Fibroblast of the conjunctiva (primary cell): ENCODE measurements at regions not wholly inside any gene's neighbourhood (a gene's known extent, or its start where the extent isn't known, plus 50 kb on each side); places are given as distances from the start of the nearest gene placed in this dataset.

Source experiments
- DNase-seq: peaks from one replicate; pipeline ENCODE4 v3.0.0-alpha.2; 2010; ENCODE audit warnings: low read depth

DNA sequence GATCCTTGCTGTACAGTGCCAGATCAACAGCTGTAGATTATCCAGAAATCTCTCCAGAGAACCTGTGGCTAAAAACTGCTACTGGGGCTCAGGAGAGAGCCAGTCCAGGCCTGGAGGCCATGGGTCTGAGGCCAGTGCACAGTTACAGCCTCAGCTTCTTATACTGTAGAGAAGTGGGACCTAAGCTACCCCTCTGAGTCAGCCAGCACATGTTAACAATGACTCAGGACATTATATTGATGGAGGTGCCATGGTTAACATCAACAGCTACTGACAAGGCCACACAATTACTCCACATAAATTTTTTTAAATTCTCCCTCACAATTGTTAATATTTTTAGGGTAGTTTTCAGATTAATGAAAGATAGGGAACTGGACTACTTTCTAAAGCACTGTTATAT is 138.5 kb downstream of the RBM26 start:
- no peak for DNase-seq

DNA sequence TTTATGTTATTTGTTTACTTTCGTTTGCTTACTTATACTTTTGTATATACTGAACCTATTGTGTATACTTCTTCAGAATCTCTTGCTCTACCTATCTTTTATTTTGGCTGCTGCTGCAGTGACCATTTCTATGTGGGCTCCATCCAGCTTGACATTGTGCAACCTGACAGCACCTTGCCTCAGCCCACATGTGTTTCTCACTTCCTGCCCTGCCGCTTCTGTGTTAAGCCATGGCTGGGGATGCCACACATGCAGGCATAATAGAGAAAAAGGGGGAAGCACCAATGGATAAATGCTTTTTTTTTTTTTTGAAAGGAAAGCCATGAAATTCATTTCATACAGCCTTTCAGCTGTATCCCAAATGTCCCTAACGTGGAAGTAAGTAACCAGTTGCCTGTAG is 147.6 kb downstream of the RBM26 start:
- no peak for DNase-seq

DNA sequence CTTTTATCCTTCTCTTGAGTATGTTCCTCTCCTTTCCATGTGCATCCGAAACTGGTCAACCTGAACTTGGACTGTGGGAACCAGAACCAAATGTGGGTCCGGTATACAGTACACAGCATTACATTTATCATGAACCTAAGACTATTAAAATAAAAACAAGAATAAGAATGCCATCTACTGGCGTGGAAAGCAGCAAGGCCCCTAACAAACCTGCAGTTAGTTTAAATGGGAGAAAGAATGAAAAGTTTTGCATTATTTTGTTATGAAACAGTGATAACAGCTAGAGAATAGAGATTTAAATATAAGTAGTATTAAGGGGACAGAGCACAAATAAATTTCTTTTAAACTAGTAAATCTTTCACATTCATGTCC is 159.5 kb downstream of the RBM26 start:
- no peak for DNase-seq

DNA sequence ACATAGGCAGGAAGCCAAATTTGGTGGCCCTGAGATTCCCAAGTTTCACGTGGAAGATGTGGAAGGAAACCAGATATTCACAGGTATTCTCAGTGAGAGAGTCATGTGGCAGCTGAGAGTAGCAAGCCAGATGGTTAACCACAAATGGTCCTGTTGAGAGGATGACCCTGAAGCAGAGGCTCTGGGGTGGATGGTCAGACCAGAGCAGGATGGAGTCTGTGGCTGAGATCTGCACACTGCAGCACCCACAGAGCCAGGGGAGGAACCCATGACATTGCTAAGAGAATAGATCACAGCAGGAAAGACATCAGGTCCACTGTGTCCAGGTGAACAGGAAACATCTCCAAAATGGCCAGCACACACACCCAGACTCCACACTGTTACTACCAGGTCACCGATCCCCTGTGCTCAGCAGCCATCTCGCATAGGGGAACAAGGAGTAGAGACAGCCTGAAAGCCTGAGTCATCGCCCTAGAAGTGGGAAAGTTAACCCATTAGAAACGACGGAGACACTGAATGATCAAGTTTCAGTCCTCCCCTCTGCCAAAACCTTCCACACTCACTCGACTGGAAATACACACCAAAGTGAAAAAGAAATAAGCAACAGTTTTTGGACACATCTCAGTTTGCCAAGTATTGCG is 160.0 kb downstream of the RBM26 start:
- no peak for DNase-seq

DNA sequence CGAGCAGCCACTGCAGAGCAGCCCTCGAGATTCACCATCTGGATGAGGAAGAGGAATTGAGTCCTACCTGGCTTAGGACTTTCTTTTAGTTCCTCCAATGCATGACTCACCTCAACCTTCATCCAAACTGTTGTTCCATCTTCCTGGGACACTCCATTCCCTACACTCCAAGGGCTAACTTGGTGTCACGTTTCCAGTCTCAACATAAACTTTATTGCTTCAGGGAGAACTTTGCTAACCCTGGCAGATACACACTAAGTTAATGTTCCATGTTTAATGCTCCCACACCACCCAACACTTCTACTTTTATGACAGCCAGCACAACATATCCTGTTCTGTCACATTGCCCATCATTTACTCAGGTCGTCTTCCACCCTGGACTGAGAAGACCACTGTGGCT is 164.4 kb downstream of the RBM26 start:
- no peak for DNase-seq

DNA sequence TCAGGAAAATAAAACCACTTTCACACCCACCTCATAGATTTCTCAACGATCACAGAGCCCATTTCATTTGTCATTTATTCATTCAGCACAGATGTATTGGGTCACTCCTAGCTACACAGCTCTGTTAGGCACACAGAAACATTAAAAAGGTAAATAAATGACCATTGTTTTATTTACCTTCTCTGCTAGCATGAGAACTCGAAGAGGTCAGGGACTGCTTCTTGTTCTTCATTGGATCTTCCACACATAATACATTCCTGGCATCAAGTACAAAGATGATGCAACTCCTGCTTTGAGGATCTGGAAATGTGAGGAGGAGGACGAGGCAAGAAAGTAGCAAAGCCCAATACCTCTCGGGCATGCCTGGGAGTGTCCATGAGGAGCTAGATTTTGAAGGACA is 168.1 kb downstream of the RBM26 start:
- DNase-seq = no peak

DNA sequence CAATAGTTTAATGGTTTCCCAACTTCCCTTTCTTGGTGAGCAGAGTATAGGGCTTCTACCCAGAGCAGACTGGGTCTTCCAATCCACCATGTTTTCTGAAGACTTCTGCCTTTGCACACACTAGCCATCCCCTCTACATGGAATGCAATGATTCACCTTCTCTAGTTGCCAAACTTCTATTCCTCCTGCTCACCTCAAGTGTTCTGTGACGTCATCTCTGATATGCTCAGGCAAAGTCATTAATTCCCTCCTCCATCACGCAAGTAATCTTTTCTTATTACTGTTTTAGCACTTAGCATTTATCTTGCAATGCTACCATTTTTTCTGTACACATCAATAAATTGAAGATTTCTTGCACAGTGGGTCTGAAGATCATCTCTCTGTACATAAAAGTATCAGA is 174.2 kb downstream of the RBM26 start:
- no peak for DNase-seq

DNA sequence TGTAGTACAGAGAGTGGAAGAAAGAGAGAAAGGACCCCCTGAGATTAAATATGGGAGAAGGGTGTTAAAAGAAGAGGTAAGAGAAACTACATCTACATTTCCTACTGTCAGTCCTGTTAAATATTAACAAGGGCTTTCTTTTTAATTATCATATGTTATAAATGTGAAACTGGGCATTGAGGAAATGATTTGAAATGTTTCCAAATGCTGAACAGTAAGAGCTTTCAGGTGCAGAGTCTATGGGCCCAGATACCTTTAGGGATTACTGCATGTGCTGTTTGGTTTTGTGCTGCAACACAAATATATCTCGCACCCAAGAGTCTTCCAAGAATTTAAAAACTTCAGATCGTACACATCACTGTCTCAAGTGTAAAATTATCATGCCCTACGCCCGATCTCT is 176.3 kb downstream of the RBM26 start:
- no peak for DNase-seq

DNA sequence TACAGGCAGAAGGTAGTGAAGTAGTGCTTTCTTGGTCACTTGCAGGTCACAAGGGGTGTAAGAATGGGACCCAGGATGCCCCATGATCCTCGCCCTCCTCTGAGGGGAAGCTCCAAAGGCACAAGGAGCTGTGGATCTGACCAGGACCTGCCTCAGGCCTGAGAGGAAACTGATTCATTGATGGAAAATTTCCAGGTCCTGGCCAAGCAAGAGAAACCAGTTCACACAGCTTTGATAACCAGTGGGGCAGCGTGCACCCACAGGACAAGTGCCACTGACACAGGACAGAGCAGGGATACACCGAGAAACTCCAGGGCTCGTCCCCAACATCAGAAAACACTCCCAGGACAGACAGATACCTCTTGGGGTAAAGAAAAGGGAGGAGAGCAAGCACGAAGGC is 177.1 kb downstream of the RBM26 start:
- no peak for DNase-seq

DNA sequence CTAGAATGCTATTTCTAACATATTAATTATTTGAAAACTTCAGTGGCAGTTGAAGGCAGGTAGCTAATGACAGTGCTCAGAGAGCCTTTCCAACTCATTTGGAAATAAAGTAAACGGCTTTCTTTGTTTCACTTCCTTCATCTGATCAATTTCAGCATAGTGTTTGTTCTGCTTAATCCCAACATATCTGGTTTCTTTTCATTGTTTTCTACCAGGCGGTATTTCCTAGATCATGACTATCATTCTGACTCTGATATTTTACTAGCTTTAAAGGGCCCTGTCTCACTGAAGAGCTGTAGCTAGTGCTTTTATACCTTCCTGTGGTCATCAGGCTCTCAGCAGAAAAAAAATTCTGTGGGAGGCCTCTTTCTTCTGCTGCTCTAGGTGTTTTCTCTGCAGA is 178.6 kb downstream of the RBM26 start:
- no peak for DNase-seq

DNA sequence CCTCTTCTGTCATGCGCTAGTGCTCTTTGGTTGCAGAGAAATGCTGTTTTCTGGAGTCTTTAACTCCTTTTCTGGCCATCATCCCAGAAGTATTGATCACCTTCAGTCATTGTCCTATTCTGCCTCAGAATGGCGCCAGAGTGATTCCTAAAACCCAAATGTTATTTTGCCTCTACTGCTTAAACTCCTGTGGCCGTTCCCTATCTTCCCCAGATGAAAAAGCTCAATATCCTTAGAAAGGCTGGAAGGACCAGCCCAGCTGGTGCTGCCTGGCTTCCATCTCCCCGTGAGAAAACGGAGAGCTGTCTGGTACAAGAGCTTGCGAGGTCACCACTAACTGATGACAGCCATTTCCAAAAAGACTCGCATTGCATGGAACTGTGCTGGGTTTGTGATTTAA is 179.1 kb downstream of the RBM26 start:
- no peak for DNase-seq

DNA sequence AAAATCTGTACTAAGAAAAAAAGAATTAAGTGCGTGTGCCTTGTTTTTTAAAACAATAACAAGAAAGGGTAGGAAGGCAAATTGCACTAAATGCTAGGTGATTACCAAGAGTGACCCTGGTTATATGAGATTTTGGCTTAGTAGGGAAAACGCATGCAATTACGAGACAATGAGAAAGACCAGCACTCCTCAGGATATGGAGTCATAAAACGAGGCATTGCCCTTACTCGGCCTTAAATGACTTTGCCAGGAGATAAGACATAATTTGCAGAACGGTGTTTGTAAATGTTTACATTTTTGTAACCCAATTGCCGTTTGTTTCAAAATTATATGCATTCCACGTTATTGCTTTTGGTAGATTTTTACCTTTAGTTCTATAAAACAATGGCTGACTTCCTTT is 179.8 kb downstream of the RBM26 start:
- DNase-seq = no peak

DNA sequence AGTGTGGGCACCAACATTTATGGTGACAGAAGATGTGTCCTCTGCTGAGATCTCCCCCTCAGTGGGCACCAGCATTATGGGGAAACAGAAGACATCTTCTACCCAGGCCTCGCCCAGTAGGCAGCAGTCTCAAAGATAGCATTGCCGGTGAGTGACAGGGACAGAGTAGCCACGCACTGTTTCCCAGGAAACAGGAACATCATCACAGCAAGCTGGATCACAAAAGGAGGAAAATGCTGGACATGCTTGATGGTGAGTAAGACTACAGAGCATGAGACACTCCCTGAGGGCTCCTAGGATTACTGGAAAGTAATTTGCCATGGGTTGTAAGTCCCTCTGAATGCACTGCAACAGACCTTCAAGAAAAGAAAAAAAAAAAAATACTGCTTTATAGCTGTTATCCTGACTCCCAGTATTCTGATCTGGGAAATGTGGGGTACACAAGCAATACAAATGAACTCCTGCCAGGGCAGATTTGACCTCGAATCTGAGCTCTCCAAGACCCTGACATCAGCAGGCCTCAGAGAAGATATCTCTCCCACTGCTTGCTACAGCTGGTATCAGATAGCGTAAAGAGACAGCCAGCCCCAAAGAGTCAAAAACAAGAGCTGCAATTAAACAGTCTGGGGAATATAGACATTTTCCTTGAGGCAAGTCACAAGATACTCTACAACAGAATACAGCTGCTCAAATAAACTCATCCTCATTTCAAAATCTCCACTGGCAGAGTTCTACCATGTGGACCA is 180.4 kb downstream of the RBM26 start:
- no peak for DNase-seq

DNA sequence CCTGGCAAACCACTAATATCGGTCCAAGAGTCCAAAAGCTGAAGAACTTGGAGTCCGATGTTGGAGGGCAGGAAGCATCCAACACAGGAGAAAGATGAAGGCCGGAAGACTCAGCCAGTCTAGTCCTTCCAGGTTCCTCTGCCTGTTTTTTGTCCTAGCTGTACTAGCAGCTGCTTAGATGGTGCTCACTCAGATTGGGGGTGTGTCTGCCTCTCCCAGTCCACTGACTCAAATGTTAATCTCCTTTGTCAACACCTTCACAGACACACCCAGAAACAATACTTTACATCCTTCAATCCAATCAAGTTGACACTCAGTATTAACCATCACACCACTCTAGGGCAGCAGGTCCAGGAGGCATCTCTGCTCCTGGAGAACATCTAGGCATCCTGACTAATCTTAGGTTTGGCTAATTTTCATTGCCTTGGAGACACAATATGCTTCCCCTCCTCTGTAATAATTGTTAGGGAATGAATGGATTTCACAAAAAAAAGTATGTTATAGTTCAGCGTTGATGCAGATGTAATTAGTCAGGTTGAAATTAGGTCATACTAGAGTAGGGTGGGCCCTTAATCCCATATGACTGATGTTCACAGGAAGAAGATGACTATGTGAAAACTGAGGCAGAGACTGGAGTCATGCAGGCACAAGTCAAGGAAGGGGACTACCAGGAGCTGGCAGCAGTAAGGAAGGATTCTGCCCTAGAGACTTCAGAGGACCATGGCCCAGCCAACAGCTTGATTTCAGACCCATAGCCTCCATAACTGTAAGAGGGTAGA is 183.4 kb downstream of the RBM26 start:
- no peak for DNase-seq

DNA sequence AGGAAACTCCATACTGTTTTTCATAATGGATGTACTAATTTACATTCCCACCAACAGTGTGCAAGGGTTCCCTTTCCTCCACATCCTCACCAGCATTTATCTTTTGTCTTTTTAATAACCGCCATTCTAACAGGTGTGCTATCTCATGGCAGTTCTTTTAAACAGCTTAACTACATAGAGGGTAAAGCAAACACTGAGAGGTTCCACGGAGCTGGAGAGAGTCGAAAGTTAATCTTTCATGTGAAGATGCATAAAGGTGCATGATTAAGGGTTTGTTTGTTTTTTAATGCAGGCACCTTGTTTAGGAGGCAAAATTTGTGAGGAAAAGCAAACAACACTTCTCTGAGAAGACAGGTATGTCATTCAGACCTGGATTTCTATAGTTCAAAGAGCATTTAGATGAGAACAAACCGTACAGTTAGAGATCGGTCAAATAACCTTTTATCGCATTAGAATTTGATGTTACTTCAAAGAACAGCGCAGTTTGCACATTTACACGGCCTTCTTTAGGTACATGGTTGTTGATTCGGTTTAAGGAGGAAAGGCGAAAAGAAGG is 193.9 kb downstream of the RBM26 start:
- DNase-seq = no peak

DNA sequence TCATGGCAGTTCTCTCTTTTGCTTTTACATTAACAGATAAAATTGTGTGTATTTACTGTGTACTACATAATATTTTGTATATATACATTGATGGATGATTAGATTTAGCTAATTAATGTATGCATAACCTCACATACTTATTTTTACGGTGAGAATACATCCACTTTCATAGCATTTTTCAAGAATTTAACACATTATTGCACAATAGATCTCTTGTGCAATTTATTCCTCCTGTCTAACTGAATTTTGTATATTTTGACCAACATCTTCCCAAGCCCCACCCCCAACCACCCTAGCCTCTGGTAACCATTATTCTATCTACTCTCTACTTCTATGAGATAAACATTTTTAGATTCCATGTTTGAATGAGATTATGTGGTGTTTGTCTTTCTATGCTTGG is 194.7 kb downstream of the RBM26 start:
- DNase-seq = no peak

DNA sequence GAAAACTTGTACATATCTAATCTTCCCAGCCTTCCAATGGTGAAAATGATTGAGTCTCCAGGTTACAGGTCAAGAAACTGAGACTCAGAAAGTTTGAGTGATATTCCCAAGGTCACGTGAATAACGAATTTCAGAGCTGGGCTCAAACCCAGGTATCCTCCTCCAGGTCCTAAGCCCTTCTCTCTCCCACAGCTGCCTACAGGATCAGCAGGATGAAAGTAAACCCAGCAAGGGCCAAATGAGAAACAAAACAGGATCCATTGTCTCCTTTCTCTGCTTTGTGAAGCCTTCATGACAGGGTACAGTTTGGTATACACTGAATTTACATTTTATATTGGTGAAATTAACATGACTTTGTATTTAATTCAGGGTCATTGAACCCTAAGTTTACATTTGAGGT is 208.1 kb downstream of the RBM26 start:
- no peak for DNase-seq

DNA sequence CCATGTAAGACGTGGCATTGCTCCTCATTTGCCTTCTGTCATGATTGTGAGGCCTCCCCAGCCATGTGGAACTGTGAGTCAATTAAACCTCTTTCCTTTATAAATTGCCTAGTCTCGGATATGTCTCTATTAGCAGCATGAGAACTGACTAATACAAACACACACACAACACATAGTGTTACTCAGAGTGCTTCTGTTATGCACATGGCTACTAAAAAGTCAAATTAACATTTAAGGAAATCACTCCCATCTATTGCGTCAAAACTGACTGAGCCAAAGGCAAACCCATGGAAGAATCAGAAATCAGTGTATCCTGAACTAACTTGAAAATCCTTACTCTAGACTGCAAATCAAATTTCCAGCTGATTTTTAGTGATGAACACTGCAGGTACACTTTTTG is 209.2 kb downstream of the RBM26 start:
- no peak for DNase-seq

DNA sequence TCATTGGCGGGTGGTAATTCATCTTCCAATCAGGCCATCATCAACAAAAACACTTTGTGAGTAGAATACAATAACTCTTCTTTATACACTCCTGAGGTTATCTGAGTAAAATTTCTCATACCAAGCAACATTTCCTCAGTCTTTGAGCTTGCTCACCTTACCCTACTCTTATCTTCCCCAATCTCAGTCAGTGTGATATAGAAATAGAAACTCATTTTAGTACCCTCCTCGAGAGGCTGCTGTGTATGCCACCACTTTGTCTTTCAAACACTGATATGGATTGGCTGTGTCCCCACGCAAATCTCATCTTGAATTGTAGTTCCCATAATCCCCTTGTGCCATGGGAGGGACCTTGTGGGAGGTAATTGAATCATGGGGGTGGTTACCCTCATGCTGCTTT is 209.7 kb downstream of the RBM26 start:
- no peak for DNase-seq

DNA sequence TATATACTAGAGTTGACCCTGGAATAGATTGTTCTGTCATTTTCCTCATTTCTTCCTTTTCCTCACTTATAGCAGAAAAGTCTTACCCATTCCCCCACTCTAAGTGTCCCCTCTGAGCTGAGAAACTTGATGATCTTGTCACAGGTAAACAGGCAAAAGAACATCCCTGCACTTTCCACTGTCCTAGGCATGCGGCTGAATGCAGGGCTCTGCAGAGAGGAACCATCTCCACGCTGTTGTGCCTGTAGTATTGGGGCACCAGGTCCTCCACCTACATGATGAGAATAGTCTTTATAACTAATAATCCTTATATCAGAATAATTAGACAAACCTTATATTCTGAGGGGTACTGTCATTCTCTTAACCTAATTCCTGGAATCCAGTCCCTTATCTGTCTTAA is 211.3 kb downstream of the RBM26 start:
- no peak for DNase-seq

DNA sequence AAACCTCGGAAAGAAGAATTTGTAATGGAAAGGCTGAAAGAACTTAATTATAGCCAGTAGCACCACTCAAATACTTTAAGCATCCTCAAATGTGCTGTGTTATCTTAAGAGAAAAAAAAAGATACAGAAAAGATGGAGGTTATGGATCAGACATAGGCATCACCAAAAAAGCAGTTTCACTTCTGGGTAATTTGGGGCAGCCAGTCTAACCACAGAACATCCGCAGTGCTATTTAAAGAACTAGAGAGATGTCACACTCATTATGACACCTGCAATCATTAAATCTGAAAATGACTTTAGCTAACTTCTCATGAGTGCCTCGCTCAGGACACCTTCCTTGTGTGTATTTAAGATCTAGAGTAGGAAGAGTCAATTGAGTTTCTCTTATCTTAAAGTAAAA is 211.8 kb downstream of the RBM26 start:
- no peak for DNase-seq

DNA sequence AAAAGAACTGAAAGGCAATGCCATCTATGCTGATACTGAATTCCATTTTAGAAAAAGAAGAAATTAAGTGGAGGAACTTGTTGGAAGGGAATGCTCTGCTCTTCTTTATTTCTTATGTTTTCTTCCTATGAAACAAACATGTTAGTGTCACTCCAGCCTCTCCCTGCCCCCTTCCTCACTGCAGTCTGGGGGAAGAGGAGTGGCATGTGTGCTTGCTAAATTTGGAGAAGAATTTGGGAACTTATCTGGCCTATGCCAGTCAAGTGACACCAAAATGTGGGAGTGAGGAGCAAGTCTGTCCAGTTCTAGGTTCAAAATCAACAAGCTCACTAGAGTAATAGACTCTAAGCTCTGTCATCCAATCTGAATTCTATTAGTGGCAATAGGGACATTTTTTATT is 214.6 kb downstream of the RBM26 start:
- no peak for DNase-seq

DNA sequence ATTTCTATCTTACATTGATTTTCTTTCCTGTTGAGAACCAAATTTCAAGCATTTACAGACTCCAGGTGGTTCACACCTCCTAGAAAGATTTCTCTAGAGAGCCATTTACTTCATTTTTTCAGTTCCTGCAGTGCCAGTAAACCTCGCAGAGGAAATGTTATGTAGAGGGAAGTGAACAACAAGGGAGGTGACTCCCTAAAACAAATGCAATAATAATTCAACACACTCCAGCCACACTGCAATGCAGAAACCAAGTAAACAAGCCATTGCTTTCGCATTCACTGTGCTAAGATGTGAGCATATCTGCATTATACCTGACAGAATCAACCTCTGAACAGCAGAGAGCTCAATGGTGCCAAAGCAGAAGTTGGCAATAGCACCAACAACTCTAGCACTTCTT is 215.1 kb downstream of the RBM26 start:
- no peak for DNase-seq
